ENCODE measurements at regions not wholly inside any gene's neighbourhood (a gene's known extent, or its start where the extent isn't known, plus 50 kb on each side); places are given as distances from the start of the nearest gene placed in this dataset.

DNA sequence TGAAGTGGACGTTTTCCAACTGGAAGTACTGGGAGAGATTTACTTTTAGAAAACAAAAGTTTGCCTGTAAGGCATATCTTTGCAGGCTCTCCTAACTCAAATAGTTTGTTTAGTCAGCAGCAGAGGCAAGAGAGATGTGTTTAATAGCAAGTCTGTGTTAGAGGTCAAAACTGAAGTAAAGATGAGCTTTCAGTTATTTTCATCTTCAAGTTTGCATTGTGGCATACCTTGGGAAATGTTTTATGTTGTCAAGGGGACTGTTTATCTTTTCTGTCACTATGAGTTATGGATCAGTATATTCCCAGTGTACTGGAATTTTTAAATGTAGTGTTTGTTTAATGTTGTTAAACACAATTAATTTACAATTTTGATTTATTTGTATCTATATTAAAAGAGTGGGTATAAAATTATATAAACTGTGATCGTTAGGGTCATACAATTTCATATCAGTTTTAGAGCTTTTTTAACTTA is 169.7 kb upstream of the PPP1R3A start:
- TF ChIP-seq CTCF (IDR thresholded peaks at IDR 0.05), result no peak
- TF ChIP-seq POLR2A (IDR thresholded peaks at IDR 0.05), result no peak
